GM12872 (cell line): ENCODE measurements at regions not wholly inside any gene's neighbourhood (a gene's known extent, or its start where the extent isn't known, plus 50 kb on each side); places are given as distances from the start of the nearest gene placed in this dataset.

ENCODE experiments used
- TF ChIP-seq, protein P1 (sequence below): IDR thresholded peaks from 3 replicates; pipeline ENCODE4 v1.5.1; 2011; ENCODE audit warnings: low read depth, mild to moderate bottlenecking, low read length, moderate library complexity; ENCODE audit not compliant: insufficient read depth

DNA sequence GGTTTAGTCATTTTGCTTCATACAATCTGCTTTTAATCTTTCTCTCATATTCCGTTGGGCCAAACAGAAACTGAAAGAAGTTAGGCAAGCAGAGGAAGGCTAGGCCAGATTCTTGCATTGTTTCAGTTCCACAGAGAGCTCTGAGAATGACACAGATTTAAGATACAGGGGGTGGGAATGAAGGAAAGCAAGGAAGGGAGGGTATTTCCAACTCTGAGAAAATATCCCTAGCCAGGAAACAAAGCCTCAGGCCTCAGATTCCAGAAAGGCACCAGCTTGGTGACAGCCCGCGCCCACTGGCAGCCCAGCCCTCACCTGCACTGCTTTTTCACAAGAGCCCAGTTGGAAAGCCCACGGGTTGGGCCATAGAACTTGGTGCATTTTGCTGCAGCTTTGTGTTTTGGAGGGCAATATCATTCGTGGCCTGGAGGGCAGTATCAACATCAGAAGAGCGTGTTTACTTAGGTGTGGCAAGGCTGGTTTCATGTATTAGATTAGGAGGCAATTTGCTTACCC is 63.5 kb downstream of the ENC1 start:
- TF ChIP-seq, protein P1, sequence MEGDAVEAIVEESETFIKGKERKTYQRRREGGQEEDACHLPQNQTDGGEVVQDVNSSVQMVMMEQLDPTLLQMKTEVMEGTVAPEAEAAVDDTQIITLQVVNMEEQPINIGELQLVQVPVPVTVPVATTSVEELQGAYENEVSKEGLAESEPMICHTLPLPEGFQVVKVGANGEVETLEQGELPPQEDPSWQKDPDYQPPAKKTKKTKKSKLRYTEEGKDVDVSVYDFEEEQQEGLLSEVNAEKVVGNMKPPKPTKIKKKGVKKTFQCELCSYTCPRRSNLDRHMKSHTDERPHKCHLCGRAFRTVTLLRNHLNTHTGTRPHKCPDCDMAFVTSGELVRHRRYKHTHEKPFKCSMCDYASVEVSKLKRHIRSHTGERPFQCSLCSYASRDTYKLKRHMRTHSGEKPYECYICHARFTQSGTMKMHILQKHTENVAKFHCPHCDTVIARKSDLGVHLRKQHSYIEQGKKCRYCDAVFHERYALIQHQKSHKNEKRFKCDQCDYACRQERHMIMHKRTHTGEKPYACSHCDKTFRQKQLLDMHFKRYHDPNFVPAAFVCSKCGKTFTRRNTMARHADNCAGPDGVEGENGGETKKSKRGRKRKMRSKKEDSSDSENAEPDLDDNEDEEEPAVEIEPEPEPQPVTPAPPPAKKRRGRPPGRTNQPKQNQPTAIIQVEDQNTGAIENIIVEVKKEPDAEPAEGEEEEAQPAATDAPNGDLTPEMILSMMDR: no peak

DNA sequence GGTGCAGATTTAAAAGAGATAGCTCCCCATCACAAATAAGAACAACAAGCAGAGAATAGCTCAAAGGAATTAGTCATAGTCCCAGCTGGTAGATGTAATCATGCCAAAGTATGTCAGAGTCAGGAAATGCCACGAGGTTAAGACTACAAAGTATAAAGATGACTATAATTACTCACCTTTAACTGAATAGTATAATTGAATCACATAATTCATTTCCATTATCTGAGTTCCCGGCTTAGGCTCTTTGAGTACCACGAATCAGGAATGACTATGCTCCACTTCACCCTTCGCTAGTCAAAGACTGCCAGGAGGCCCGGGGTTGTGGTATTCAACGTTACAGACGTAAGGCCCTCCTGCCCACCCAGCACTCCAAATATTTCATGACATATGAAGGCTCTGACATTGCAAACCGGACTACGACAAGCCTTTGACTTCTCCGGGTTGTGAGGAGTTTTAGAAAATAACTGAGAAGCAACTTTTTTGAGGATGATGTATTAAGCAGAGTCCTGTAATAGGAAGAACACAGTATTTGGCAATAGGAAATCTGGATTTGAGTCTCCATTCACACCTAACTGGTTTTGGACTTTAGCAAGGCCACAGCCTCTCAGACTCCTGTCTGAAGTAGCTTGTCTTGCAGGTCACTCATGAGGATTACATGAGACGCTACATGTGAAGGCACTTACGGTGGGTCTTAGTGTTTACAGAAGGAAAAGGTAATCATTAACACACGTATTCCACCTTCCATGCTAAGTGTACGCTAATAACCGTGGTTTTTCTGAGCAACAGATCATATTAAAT is 64.6 kb downstream of the ENC1 start:
- TF ChIP-seq, protein P1: no peak

DNA sequence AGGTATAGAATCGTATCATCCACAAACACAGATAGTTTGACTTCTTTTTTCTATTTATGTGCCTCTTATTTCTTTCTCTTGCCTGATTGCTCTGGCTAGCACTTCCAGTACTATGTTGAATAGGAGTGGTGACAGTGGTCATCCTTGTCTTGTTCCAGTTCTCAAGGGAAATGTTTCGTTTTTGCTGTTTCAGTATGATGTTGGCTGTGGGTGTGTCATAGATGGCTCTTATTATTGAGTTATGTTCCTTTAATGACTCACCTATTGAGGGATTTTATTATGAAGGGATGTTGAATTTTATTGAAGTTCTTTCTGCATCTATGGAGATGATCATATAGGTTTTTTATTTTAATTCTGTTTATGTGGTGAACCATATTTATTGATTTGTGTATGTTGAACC is 70.3 kb downstream of the ENC1 start:
- TF ChIP-seq, protein P1: no peak

DNA sequence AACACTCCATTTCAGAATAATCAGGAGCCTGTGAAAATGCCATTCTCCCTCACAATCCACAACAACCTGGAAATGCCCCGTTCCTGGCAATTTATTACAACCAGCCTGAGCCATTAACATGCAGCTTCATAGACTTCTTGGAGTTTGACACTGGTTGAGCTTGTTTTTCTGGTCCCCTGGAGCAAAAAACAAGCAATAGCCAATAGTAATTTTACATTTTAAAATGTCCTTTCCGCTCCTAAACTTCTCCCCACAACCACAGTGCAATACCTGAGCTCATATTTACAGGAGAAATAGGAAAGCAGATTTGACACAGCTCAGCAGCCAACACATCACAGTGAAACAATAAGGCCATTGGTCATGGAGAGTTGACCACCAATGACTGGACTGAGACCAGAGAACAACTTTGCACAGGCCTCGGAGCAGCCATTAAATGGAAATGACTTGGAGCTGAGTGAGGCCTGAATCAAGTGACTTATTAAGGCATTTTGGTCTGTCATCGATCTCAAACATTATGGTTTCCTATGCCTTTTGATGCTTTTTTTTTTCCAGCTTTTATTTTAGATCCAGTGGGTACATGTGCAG is 73.0 kb downstream of the ENC1 start:
- TF ChIP-seq, protein P1: no peak

DNA sequence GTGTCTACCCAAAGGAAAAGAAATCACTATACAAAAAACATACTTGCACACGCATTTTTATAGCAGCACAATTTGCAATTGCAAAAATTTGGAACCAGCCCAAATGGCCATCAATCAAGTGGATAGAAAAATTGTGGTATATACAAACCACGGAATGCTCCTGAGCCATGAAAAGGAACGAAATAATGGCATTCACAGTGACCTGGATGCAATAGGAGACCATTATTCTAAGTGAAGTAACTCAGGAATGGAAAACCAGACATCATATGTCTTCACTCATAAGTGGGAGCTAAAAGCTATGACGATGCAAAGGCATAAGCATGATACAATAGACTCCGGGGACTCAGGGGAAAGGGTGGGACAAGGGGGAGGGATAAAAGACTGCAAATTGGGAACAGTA is 78.4 kb downstream of the ENC1 start:
- TF ChIP-seq, protein P1: no peak

DNA sequence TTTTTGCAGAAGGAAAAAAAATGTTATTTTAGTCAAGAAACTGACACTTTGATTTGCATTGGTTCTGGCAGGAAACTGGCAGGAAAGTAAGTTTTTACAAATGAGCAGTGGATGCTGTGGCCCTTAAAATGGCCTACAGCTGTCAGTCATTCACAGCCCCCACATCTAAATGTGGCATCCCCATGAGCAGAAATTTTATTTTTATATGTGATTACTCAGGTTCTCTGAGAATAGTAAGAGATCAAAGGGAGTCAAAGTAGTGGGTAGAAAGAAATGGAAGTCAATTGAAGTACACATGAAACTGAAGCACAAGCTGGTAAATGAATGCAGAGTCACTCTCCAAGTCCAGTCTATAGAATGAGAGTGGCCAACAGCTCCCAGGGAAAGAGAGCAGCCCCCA is 80.3 kb downstream of the ENC1 start:
- TF ChIP-seq, protein P1: no peak

DNA sequence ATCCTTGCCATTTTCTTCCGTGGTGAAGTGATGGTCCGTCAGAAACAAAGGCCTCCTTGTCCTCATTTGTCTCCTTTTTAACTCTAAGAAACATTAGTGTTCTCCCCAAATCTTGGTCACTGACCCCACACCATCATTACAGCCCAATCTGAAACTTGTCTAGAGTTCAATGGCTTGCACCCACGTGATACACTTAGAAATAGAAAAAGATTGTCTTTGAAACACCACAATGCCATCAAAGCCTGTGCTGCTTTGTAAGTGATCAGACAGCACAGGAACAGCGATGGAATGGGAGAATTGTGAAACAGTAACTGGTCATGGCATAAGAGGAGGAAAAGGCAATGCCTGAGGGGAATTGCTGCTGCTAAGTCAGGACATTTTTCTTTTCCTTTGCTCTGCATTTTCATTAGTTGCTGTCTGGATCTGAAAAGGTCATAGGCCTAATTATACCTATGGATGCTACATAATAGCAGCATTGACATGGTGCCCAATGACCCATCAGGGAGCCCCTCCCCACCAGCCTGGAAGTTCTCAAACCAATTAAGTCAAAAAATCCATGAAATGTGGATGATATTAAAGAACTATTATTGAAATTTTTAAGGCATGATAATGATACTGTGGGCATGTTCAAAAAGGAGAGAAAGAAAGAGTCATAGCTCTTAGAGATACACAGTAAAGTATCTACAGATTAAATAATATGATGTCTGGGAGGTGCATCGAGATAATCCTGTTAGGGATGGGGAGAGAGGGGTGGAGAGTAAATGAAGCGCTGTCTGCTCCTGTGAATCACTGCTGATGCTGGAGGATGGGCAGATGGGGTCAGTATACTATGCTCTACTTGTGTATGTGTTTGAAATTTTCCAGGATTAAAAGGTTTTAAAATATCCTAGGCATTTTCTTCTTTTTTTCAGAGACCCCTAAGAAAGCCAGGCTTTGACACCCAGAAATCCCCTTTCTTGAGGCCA is 83.6 kb downstream of the ENC1 start:
- TF ChIP-seq, protein P1: no peak
